Endothelial cell of umbilical vein (primary cell): ENCODE measurements at regions not wholly inside any gene's neighbourhood (a gene's known extent, or its start where the extent isn't known, plus 50 kb on each side); places are given as distances from the start of the nearest gene placed in this dataset.

Experiments used
- BruUV-seq: library from RNA; stranded (reverse); fragments of 400-500 nt; replicated peaks from 2 replicates; lab custom pipeline; 2021; lab: Mats Ljungman, UMichigan
- CTCF ChIA-PET: fragments of 300-600, 350-600 bp; sonication (Branson Sonifier 250); formaldehyde crosslinking; loops from one replicate; lab custom pipeline; 2021; ENCODE audit warnings: antibody characterized with exemption, inconsistent platforms; lab: Charles Lee
- POLR2A ChIA-PET: fragments of 300-600, 350-600 bp; sonication (Branson Sonifier 250); formaldehyde crosslinking; loops from one replicate; lab custom pipeline; 2021; ENCODE audit warnings: antibody characterized with exemption, inconsistent platforms; lab: Charles Lee
- DNase-seq: peaks from one replicate; pipeline ENCODE4 v3.0.0-alpha.2; 2011; ENCODE audit warnings: low read depth, low spot score
- FAIRE-seq: peaks from 2 replicates; lab custom pipeline; 2011; peaks lifted over from hg19 to GRCh38; lab: Jason Lieb, UNC
- H2AFZ ChIP-seq: 2 replicates; pipeline ENCODE4 v1.6.0; 2012; ENCODE audit warnings: low read depth, low read length, control low read depth, inconsistent platforms
- H3K27ac ChIP-seq: 2 replicates; pipeline ENCODE4 v1.5.1; 2011; ENCODE audit warnings: low read depth, mild to moderate bottlenecking, control low read depth, low read length, moderate library complexity; ENCODE audit not compliant: insufficient read depth
- H3K27me3 ChIP-seq, 2 experiments: 2 replicates each; pipeline versions ENCODE4 v1.6.0 to v1.6.1; 2011; ENCODE audit warnings: low read length in 2 of 2, mixed read lengths in 1 of 2; ENCODE audit not compliant: control insufficient read depth in 2 of 2, insufficient read depth in 2 of 2
- H3K36me3 ChIP-seq, 2 experiments: 2 replicates in 1 of 2; 3 replicates in 1 of 2; pipeline ENCODE4 v1.5.1; 2011; ENCODE audit warnings: low read length in 2 of 2, mild to moderate bottlenecking in 1 of 2, moderate library complexity in 1 of 2; ENCODE audit not compliant: control insufficient read depth in 2 of 2, insufficient read depth in 2 of 2; ENCODE audit errors: extremely low read depth in 1 of 2
- H3K4me1 ChIP-seq: 3 replicates; pipeline ENCODE4 v1.5.1; 2011; ENCODE audit warnings: mild to moderate bottlenecking, low read length; ENCODE audit not compliant: control insufficient read depth, insufficient read depth; ENCODE audit errors: extremely low read depth
- H3K4me2 ChIP-seq: 2 replicates; pipeline ENCODE4 v1.6.1; 2011; ENCODE audit warnings: low read length, control low read depth, mixed read lengths; ENCODE audit not compliant: insufficient read depth
- H3K4me3 ChIP-seq, 3 experiments: fragments of 200-600 bp in 1 of 3; sonication (generic), shearing (Covaris generic) in 1 of 3; replicated peaks in 1 of 3; 2 replicates each; pipeline ENCODE4 v1.5.1; 2011 to 2016; ENCODE audit warnings: control low read depth in 3 of 3, low read length in 3 of 3, mild to moderate bottlenecking in 2 of 3, inconsistent platforms in 1 of 3, low read depth in 1 of 3, moderate library complexity in 1 of 3; ENCODE audit not compliant: insufficient read depth in 1 of 3
- H3K79me2 ChIP-seq: 2 replicates; pipeline ENCODE4 v1.6.0; 2012; ENCODE audit warnings: low read length, inconsistent platforms; ENCODE audit not compliant: control insufficient read depth, insufficient read depth
- H3K9ac ChIP-seq: replicated peaks from 2 replicates; pipeline ENCODE3; 2011; ENCODE audit warnings: low read length, control low read depth; ENCODE audit not compliant: insufficient read depth; ENCODE audit errors: extremely low read depth
- H3K9me1 ChIP-seq: replicated peaks from 3 replicates; pipeline ENCODE4 v1.6.0; 2011; ENCODE audit warnings: mild to moderate bottlenecking, low read length; ENCODE audit not compliant: control insufficient read depth, insufficient read depth; ENCODE audit errors: extremely low read depth
- H3K9me3 ChIP-seq: replicated peaks from 2 replicates; pipeline ENCODE4 v1.5.1; 2012; ENCODE audit warnings: low read length, inconsistent platforms; ENCODE audit not compliant: control insufficient read depth, insufficient read depth
- H4K20me1 ChIP-seq: replicated peaks from 2 replicates; pipeline ENCODE3; 2011; ENCODE audit warnings: mild to moderate bottlenecking, low read length; ENCODE audit not compliant: control insufficient read depth, insufficient read depth; ENCODE audit errors: extremely low read depth
- CTCF ChIP-seq, 2 donors: IDR thresholded peaks; 1 replicate in 1 of 2; 2 replicates in 1 of 2; pipeline ENCODE4 v1.5.1; 2011; ENCODE audit warnings: low read length in 2 of 2, mild to moderate bottlenecking in 2 of 2, moderate library complexity in 2 of 2, control low read depth in 1 of 2, inconsistent platforms in 1 of 2, low read depth in 1 of 2; ENCODE audit not compliant: insufficient read depth in 1 of 2; ENCODE audit errors: extremely low read depth in 1 of 2
- EZH2 ChIP-seq: IDR thresholded peaks from 2 replicates; pipeline ENCODE4 v1.6.1; 2012; ENCODE audit warnings: borderline replicate concordance, low read depth, mild to moderate bottlenecking, moderate library complexity, low read length, inconsistent platforms; ENCODE audit not compliant: severe bottlenecking
- FOS ChIP-seq: IDR thresholded peaks from 2 replicates; pipeline ENCODE4 v1.6.1; 2011; ENCODE audit warnings: mild to moderate bottlenecking, low read length, moderate library complexity, borderline replicate concordance; ENCODE audit not compliant: insufficient read depth
- JUN ChIP-seq: IDR thresholded peaks from 2 replicates; pipeline ENCODE4 v1.6.1; 2011; ENCODE audit warnings: borderline replicate concordance, low read depth; ENCODE audit not compliant: insufficient read length, insufficient read depth
- MAX ChIP-seq: IDR thresholded peaks from 2 replicates; pipeline ENCODE4 v1.6.1; 2011; ENCODE audit not compliant: insufficient read depth, insufficient read length
- MYC ChIP-seq: IDR thresholded peaks from one replicate; pipeline ENCODE4 v1.6.1; 2011; ENCODE audit warnings: mild to moderate bottlenecking, low read depth, low read length
- POLR2AphosphoS5 ChIP-seq: IDR thresholded peaks from 2 replicates; pipeline ENCODE4 v1.6.1; 2012; ENCODE audit warnings: low read depth, mild to moderate bottlenecking, control low read depth, low read length, moderate library complexity; ENCODE audit not compliant: insufficient read depth
- dilution Hi-C: fragments of 300-500 bp; cut with MboI; formaldehyde crosslinking; loops from one replicate; pipeline ENCODE4 v1.15.0; 2019; ENCODE audit warnings: low sequenced_read_pairs; ENCODE audit not compliant: extremely low pct_ligation_motif_present
- intact Hi-C: fragments of 100-400 bp; cut with micrococcal nuclease; formaldehyde crosslinking; loops from one replicate; pipeline ENCODE4 v1.10.0; 2022

- ChIA-PET CTCF (interaction anchor here (1.0 kb wide), 1 partner anchor 754 kb away, joined by 3 read pairs; no protein-coding TSS in a partner anchor), POLR2A (no interaction called here)
- no peaks in the 10 kb centered on the region for H3K9me3 ChIP-seq
- no peaks in the 10 kb centered on the region for H3K36me3 ChIP-seq
- H3K4me1 ChIP-seq = no peaks in the 10 kb centered on the region
- H3K9me1 ChIP-seq = no peaks in the 10 kb centered on the region
- DNase-seq (no peak), FAIRE-seq (no peak)
- H3K27me3 ChIP-seq = no peaks in the 10 kb centered on the region
- H2AFZ ChIP-seq = no peak overlapping the region
- dilution Hi-C loops = no loop called here
- no peak overlapping the region for H3K9ac ChIP-seq
- H3K4me2 ChIP-seq = no peak overlapping the region
- H4K20me1 ChIP-seq = no peaks in the 10 kb centered on the region
- no peak overlapping the region for H3K27ac ChIP-seq
- H3K4me3 ChIP-seq = no peak overlapping the region
- TF ChIP-seq MAX (no peak), MYC (no peak), FOS (no peak), JUN (no peak), EZH2 (no peak), POLR2AphosphoS5 (no peak), CTCF (IDR thresholded peaks at IDR 0.05; ENCODE audit: extremely low read depth in 1 of 2, insufficient read depth in 1 of 2, low read depth in 1 of 2, low read length in 2 of 2) (no peak)
- H3K79me2 ChIP-seq = no peaks in the 10 kb centered on the region
- BruUV-seq = no TSS peak
- intact Hi-C loops = no loop called here
Observed at GRCh38 chr1:82604524-82604923, 803.8 kb downstream of the ADGRL2 start.
